ENCODE measurements at regions not wholly inside any gene's neighbourhood (a gene's known extent, or its start where the extent isn't known, plus 50 kb on each side); places are given as distances from the start of the nearest gene placed in this dataset.

DNA sequence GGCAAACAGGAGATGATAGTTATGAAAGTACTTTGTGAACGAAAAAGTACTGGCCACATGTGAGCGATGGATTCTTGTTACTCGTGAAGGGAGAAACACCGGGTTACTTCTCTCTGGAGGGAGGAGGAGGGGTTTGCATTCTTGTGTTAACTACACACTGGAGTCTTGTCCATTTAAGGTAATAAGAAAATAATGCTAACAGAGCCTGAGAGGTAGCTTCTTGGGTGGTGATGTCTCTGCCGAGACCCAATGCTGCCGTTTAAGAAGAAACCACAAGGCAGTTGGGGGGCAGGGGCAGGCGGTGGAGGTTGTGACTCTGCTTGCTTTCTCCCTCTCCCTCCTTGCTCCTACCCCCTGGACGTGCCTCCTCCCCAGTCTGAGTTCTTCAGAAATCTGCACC, 100.9 kb upstream of the ROPN1 start:
- no peak for DNase-seq

DNA sequence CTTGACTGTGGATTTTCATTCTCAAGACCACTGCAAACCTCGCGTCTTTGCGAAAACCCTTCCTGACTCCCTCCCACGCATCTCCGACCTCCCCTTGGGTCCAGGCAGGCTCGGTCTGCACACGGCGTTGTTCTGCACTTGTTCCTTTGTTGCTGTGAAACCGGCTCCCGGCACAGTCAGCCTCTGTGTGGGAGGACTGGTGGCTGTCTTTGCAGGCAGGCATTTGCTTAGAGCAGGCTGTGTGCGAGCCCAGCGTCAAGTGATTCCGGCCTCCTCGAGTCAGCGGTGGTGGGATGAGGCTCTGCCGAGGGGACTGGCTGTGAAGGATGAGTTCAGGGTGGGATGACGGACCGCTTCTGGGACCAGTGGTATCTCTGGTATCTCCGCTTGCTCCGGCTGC, 102.6 kb upstream of the ROPN1 start:
- DNase-seq = no peak

DNA sequence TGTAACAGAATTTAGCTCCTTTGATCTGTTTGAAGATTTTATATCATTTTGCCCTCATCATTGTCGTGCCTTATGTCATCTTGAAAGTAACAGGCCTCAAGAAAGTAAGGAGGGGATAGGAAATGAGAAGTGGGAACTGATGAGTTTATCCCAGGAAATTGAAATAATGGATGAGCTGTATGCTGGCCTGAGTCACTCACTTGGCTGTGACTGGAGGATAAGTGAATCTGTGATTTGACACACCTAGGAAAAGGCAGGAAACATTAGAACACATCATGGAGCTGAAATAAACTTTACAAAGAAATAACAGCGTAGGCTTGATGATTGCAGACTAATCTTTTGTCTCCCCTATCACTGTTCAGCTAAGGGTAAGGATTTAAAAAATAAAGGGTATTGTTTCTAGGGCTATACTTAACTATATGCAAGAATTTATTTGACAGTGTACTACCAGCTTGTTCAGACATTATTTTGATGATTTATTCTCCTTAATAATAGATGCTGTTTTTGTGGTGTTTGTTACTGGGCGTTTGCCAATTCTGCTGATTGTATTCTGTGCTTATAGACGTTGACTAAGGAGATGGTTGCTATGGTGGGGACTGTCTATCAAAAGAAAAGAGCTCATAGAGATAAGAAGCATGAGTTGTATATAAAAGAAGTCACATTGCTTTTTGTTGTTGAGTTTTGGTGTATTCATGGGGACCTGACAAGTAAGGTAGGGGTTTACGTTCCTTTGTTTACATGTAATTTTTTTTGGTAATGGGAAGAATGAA, 105.6 kb upstream of the ROPN1 start:
- no peak for DNase-seq

DNA sequence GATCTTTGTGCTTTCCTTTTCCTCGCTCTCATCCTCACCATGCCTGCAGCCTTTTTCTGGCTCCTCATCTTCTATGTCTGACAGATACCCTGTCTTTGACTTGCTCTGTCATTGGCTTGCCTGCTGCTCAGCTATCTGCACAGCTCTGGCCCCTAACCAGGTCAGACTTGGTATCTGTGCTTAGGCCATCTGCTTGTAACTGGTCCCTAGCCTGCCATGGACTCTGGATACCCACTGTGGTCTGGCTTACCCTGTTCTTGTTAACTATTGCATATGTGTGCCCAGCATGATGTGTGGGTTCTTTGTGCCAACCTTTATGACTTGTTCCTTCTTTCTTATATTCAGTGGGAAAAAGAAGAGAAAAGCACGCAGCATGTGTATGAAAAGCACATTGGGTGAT, 109.7 kb upstream of the ROPN1 start:
- DNase-seq = no peak

DNA sequence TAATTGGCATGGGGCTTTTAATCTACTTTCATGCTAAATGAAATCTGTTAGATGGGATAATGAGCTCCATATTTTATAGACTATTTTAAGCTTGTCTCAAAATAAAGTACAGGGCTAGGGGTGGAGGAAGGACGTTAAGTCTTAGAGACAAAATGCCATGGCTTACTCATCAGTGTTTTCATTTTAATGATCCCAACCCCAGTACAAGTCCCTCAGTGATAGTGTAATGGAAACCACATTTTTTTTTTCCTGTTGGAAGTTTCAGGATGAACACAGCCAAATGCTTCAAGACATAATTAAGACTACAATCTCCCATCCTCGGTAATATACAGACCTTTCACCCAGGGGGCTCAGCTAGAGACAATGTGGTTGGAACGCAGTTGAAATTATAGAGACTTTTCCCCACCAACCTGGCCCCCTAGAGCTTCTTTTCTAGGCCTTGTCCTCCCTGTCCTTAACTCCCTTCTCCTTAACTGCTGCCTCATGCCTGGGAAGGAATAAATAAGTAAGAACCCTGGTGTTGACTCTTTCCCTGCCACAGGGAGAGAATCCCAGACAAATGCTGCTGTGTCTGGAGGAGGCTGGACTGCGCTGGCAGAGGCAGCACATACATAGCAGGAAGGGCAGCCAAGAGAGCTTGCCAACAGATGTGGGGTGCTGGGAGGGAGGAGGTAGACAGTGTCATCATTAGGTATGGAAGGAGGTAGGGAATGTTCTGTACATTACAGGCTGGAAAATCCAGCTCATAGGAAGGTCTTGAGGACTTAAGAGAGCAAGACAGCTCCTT, 115.4 kb upstream of the ROPN1 start:
- DNase-seq = no peak

DNA sequence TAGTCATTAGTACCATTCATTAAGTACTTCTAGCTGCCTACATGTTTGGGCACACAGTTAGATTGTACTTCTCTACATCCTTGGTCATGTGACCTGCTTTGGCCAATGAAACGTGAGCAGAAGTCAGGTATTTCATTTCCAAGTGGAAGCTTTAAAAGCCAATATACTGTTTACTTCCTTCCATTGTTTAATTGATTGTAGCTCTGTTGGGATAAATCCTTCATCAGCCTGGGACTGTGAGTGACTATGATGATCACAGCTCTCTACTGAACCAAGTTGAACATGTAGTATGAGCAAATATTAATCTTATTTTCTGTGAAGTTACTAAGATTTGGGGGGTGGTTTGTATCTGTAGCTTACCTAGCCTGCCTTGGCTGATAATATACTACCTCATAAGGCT, 116.5 kb upstream of the ROPN1 start:
- DNase-seq = no peak

DNA sequence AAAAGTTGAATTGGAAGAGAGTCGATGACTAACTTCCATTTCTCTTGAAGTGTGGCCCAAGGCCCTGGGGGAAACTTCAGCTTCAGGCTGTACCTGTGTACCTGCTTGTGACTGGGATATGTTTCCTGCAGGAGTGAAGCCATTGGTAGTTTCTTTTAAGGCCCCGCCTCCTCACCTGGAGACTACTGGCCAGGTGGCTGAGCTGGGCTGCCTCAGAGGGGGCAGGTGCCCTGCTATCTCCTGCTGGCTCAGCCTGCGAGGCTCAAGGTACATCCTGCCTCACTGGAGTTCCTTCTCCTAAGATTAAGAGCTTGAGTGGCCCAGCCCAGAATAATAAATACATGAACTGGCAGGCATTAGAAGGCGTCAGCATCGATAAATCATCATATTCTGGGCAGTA, 121.6 kb upstream of the ROPN1 start:
- no peak for DNase-seq

DNA sequence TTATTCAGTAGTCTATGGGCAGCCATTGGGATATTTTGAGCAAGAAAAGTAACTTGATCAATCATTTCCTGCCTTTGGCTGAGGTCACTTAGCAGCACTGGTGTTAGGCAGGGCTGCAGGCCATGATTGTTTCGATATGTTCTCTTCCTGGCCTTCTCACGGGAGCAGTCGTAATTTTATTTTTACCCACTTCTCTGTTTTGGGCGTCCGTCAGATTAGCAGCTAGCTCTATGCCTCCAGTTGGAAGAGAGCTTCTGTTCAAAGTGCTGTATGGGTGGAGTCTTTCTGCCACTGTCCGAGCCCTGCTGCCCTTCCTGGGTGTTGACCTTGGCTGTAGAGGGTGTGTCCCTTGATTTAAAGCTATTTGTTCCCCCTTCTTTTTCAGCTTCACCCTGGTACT, 123.4 kb upstream of the ROPN1 start:
- no peak for DNase-seq

DNA sequence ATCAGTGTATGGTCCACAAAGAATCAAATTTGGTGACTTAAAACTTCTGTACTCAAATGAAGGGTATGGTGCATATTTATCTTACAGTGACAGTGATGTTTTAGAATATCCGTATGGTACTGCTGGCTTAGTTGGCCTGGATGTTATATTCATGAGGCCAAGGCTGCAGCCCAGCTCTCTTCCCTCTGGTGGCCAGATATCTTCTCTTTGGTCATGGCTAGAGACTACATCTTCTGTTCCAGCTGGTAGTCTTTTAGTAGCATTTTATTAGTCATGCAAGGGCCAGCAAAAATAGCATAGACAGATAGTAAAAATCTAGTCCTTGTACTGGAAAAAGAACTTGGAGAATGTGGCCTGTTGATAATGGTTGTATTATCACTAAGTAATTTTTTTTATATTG, 124.0 kb upstream of the ROPN1 start:
- DNase-seq = no peak

DNA sequence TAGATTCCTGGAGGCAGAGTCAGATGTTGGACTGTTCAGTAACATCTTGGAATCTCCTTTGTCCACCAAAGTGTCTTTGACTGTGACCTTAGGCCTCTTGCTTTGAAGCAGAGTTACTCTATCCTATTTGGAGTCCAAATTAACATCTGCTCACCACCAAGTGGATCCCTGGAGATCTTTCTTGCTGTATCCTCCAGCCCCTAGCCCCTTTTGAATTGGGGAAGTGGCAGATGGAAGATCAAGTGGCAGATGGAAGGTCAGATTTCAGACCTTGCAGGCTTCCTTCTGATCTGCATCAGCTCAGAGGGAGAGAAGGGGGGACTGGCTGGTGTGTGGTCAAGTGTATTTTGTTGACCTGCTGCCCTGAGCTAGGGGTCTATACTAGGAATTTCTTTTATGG, 125.0 kb upstream of the ROPN1 start:
- no peak for DNase-seq

DNA sequence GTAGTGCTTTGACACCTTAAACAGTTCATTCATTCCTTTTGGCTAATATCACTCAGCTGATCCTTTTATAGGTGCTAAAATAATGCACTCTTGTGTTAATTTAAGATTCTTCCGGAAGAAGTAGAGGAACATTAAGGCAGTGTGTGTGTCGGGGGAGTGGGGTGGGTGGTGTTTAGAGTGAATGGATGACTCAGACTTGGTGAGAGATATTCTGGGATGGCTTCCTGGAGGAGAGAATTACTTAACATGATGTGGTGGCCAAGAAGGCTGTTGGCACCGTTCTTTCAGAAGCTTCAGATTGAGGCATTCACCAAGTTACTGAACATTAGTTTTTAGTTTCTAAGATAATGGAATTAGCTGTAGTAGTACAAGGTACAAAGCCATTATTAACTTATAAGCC, 125.6 kb upstream of the ROPN1 start:
- no peak for DNase-seq

DNA sequence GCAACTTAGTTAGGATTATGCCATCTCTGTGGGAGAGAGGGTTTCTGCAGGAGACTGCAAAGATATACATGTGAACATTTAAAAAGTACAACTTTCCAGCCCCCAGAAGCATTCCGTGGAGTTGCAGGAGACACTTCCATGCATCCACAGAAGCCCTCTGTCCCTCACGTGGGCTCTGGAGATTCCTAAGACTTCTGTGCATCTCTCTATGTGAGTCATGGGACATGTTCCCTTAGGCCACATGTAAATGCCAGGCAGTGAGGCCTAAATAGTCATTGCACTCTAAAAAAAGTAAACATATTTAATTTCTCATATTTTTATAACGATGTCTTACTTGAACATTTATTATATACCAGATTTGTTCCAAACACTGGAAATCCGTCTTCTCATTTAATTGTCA, 126.5 kb upstream of the ROPN1 start:
- DNase-seq = no peak

DNA sequence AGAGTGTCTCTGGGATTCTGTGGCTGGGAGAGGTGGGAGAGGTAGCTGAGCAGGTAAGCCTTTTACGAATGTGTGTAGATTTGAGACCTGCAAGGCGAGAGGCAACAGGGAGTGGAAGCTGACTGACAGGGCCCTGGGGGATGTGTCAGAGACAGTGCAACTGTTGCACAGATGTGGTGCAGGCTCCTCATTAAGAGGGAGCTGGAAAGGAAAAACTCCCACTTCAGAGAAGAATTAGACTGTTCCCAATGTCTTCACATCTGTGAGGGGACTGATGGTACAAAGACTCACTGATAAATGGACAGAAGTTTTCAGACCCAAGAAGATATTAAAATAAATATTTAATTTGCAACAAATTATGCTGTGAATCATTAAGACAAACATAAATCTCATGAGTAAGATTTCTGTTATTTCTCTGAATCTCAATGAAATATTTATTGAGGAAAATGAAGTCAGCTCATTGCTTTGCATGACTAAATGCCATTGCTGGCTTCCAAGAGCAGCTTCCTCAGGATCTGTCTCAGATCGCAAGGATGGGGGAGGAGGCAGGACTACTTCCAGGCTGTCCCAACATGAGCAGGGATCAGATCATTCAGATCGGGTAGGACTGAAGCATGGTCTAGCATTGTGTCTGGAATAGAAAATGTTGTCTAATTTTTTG, 127.3 kb upstream of the ROPN1 start:
- DNase-seq = no peak

DNA sequence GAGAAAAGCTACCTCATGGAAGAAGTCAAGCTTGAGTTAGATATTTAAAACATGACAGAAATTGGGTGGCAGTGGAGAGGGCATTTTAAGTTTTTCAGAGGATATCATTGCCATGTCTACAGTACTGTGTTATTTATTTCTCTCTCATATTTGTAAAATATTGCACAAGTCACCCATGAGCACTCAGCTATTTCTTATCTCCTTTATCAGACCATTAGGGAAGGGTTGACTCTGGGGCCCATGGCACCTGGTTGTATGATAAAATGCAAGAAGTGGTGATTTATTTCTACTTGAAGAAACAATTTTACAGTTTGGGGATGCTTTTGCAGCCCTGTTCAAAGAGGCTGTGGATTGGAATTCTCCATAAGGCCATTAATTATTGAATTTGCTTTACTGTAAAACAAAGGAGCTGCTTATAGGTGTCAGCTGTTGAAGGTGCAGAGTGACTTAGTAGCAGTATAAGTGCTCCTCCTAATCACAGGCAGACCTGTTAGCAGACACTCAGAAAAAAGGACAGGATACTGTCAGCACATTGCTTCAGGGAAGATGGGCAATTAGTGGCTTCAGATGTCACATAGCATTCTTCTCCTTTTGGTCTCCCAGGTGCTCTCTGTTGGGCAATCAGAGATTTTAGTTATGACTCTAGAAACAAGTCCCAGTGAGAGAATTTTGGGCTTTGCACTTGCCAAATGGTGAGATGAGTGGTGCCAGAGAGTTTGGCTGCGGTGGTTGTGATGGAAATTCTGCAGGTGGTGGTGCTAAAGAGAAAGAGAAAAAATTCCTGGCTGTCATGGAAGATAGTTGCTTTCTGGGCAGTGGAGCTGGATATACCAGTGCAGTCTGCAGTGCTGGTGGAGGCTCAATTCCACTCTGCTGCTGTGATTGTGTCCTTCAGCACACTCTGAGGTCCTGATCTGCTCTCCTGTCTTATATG, 129.7 kb upstream of the ROPN1 start:
- DNase-seq = no peak

DNA sequence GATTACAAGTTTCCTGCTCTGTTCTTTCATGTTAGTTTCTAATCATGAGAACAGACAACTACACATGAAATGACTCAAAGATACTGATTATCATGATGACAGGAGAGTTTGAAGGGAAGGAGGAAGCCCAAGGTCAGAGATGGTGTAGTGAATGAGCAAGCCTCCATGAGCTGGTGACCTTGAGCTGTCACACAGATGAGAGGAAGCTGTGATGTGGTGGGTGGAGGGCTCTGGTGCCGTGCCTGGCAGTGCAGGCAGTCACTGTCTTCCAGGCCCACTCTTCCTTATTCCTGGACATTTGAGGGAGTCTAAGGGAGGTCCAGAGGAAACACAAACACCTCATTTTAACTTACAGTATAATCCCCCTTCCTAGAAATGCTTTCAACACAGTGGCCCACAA, 133.4 kb upstream of the ROPN1 start:
- no peak for DNase-seq

DNA sequence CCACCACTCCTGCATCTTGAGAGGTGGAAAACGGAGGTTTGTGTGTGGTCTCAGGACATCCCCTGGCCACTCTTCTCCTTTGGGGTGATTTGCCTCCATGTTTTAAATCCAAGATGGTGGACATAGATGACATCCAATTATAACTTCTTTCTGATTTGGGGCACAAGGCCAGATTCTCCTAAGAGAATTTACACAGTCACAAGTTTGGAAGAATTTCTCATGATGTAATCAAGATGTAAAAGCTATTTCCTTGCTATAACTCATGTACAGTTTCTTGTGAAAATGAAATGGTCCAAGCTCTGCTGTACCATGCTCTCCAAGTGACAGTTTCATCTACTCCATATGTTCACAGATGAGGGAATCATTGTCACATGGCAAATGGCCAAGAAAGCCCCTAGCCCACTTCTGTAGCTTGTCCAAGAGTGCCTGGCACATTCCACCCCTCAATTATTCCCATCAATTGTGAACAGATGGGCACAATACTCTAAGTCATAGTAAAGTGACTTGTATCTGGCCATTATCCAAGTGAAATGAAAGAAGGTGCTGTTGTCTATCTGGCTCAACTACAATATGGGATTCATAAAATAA, 134.6 kb upstream of the ROPN1 start:
- no peak for DNase-seq

DNA sequence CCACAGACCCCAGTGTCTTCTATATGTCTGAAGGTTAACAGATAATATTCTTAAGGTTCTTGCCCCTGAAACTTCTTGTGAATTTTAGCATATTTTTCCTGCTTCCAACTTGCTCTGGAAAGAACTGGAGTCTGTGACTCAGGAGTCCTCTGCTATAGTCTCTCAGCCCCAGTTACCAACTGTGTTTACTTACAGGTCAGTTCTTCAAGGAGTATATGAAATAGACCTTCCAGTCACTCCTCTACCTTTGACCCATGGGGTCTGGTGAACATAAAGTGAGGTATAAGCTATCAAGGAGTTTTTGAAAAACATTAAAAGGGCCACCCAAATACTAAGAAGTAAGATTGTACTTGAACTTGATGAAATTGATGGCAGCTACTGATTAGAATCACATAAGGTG, 139.2 kb upstream of the ROPN1 start:
- DNase-seq = no peak

DNA sequence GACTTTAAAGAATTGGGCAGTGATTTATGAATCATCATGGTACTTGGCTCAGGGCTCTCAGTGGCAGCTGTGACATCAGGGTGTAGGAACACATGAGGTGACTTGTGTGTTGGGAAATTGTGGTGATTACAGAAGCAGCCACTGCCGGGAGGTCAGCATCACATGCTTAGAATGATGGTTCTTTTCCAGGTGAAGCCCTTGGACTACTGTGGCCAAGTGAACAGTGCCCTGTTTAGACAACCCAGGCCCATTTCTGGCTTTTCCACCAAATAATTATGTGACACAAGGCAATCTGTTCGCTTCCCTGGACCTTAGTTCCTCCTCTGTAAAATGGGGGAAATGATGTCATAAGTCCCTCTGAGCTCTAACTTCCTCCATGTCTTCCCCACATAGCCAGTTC, 139.7 kb upstream of the ROPN1 start:
- DNase-seq = no peak

DNA sequence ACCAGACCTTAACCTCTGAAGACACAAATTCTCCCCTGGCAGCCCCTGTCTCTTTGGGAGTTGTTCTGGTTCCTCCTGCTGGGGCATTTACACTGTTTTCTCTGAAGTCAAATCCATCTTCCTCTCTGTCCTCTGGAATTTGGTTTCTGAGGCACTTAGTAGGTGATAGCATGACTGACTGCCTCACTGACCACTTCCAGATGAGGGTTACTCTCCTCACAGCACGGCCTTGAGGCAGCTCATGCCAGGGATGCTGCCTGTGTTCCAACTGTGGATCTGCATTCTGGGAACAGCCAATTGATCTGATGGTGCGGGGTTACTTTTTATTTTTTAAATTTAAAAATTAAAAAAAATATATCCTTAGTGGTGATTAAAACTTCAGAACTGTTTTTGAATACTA, 140.9 kb upstream of the ROPN1 start:
- DNase-seq = no peak

DNA sequence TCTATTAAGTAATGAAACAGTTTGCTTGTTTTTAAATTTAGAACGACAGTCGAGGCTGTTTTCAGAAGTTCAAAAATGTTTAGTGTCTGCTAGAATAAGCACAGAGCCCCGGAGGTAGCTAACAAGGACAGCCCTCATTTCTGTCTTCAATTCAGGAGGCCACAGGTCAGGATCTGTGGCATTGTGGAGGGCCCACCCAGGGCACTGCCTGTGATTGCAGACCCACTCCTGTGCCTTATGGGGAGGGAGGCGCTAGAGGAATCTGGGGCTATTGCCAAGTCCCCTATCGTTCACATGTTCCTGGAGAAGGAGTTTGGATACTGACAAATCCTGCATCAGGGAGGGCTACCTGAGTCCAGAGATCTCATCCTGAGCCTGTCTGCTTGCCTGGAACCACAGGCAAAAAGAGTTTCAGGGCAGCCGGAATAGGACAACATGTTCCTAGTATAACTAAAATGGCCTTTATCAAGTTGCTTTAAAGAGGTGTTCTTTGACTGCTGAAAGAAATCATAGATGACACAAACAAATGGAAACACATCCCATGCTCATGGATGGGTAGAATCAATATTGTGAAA, 141.5 kb upstream of the ROPN1 start:
- DNase-seq = no peak

DNA sequence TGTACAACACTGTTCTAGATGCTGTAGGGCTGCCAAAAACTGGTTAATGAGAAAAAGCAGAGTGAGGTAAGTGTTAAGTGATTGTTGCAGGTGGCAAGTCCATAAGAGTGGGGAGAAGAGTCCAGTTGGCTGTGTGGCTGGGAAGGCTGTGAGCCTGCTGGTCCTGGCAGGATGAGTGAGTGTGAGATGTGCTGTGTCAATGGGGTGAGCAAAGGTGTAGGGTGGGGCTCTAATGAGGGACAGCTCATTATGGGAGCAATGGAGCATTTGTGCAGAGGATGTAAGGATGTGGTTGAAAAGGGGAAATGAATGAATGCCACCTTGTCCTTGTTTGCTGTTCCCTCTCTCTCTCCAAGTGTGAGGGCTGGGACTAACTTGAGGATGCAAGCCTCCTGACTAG, 145.3 kb upstream of the ROPN1 start:
- no peak for DNase-seq

DNA sequence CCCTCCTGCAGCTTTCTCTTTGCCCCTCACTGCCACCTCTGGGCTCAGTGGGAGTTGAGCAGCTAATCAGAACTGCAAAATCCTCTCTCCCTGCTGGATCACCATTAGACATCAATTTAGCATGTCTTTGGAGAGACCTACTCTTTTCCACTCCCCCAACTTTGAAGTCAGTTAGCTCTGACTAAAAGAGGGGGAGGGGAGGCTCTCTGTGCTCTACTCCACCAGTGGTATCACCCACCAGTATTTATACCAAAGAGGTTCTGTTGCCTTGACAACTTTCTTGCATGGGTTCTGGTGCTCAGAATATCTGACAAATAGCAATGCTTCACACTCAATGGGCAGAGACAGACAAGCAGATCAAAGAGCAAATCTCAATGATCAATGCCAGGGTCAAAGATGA, 146.2 kb upstream of the ROPN1 start:
- no peak for DNase-seq

Data from activated T-cell treated with anti-CD3 and anti-CD28 coated beads for 4 hours (primary cell).